ENCODE measurements at regions not wholly inside any gene's neighbourhood (a gene's known extent, or its start where the extent isn't known, plus 50 kb on each side); places are given as distances from the start of the nearest gene placed in this dataset.

DNA sequence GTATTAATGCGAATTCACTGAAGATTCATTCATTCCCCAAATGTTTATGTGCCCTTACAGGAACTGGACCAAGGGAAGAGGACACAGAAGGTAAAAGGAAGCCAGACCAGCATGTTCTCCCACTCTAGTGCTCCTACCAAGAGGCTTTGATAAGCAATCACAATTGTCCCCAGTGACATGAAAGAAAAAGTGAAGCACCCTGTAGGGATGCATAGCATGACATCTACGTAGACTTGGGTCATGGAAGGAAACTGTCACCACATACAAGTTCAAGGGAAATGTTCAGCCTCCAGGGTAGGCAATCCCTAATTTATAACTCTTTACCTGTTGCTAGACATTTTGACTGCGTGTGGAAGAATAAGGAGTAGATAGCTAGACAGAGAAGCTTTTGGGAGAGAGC, 348.6 kb upstream of the MCTP2 start:
- H3K4me3 ChIP-seq (ENCODE audit: low read length in 3 of 3): no peak overlapping the region
- intact Hi-C loops (cut with DNase I): no loop called here
- no peak overlapping the region for H3K9ac ChIP-seq (ENCODE audit: low read length in 3 of 3)
- no peak overlapping the region for H3K27ac ChIP-seq (ENCODE audit: low read depth in 2 of 2, low read length in 2 of 2)
- FAIRE-seq (no peak), DNase-seq (no peak)
- TF ChIP-seq, protein P1, sequence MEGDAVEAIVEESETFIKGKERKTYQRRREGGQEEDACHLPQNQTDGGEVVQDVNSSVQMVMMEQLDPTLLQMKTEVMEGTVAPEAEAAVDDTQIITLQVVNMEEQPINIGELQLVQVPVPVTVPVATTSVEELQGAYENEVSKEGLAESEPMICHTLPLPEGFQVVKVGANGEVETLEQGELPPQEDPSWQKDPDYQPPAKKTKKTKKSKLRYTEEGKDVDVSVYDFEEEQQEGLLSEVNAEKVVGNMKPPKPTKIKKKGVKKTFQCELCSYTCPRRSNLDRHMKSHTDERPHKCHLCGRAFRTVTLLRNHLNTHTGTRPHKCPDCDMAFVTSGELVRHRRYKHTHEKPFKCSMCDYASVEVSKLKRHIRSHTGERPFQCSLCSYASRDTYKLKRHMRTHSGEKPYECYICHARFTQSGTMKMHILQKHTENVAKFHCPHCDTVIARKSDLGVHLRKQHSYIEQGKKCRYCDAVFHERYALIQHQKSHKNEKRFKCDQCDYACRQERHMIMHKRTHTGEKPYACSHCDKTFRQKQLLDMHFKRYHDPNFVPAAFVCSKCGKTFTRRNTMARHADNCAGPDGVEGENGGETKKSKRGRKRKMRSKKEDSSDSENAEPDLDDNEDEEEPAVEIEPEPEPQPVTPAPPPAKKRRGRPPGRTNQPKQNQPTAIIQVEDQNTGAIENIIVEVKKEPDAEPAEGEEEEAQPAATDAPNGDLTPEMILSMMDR (IDR thresholded peaks at IDR 0.05; ENCODE audit: borderline replicate concordance, extremely low read depth, insufficient read depth): no peak
- no peaks in the 10 kb centered on the region for H3K27me3 ChIP-seq (ENCODE audit: control insufficient read depth, insufficient read depth, low read length)
- no peaks in the 10 kb centered on the region for H3K4me1 ChIP-seq (ENCODE audit: control insufficient read depth in 2 of 3, insufficient read depth in 2 of 3, low read depth in 1 of 3, low read length in 3 of 3)
- no peaks in the 10 kb centered on the region for H3K36me3 ChIP-seq (ENCODE audit: control insufficient read depth in 2 of 3, insufficient read depth in 3 of 3, low read length in 3 of 3)
- H3K9me3 ChIP-seq (ENCODE audit: control insufficient read depth in 2 of 3, insufficient read depth in 1 of 3, low read length in 3 of 3): no peaks in the 10 kb centered on the region

DNA sequence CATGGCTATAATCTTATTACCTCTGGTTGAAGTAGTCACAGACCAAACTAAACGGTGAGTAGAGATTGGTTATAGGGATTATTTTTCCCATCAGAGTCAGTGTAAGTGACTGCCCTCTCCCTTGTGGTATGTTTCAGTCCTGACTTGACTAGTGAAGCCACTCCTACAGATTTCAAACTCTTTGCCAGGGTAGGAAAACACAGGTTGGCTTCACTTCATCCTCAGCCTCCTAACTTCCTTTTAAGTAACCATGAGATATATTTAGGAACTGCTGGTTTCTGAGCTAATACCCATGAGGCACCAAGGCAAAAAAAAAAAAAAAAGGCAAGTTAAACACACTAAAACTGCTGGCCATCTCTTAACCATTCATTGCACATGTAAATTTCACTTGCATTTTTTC, 349.2 kb upstream of the MCTP2 start:
- Histone ChIP-seq H3K4me3 (ENCODE audit: low read length in 3 of 3) (no peak overlapping the region), H3K9ac (ENCODE audit: low read length in 3 of 3) (no peak overlapping the region), H3K36me3 (ENCODE audit: control insufficient read depth in 2 of 3, insufficient read depth in 3 of 3, low read length in 3 of 3) (no peaks in the 10 kb centered on the region), H3K4me1 (ENCODE audit: control insufficient read depth in 2 of 3, insufficient read depth in 2 of 3, low read depth in 1 of 3, low read length in 3 of 3) (no peaks in the 10 kb centered on the region), H3K27me3 (ENCODE audit: control insufficient read depth, insufficient read depth, low read length) (no peaks in the 10 kb centered on the region), H3K9me3 (ENCODE audit: control insufficient read depth in 2 of 3, insufficient read depth in 1 of 3, low read length in 3 of 3) (no peaks in the 10 kb centered on the region), H3K27ac (ENCODE audit: low read depth in 2 of 2, low read length in 2 of 2) (no peak overlapping the region)
- FAIRE-seq (no peak), DNase-seq (no peak)
- TF ChIP-seq, protein P1 (IDR thresholded peaks at IDR 0.05; ENCODE audit: borderline replicate concordance, extremely low read depth, insufficient read depth): no peak
- intact Hi-C loops (cut with DNase I): no loop called here

DNA sequence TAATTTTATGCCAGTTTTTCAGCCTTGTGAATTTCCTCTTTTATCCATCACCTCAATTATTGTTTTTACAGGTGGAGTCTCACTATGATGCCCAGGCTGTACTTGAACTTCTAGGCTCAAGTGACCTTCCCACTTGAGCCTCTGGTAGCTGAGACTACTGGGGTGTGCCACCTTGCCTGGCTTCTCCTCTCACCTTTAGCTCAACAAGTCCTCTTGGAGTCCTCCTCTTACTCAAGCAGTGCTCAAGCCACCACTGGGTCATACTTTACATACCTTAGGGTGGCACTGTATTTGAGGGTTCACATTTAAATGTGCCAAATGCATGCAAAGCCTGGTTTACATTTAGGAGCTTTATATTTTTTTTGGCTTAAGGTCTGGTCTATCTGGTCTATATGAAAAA, 350.1 kb upstream of the MCTP2 start:
- TF ChIP-seq, protein P1 (IDR thresholded peaks at IDR 0.05; ENCODE audit: borderline replicate concordance, extremely low read depth, insufficient read depth): no peak
- no peak overlapping the region for H3K9ac ChIP-seq (ENCODE audit: low read length in 3 of 3)
- H3K9me3 ChIP-seq (ENCODE audit: control insufficient read depth in 2 of 3, insufficient read depth in 1 of 3, low read length in 3 of 3): no peaks in the 10 kb centered on the region
- intact Hi-C loops (cut with DNase I): no loop called here
- no peak overlapping the region for H3K27ac ChIP-seq (ENCODE audit: low read depth in 2 of 2, low read length in 2 of 2)
- H3K4me3 ChIP-seq (ENCODE audit: low read length in 3 of 3): no peak overlapping the region
- FAIRE-seq: no peak
- H3K4me1 ChIP-seq (ENCODE audit: control insufficient read depth in 2 of 3, insufficient read depth in 2 of 3, low read depth in 1 of 3, low read length in 3 of 3): no peaks in the 10 kb centered on the region
- no peaks in the 10 kb centered on the region for H3K27me3 ChIP-seq (ENCODE audit: control insufficient read depth, insufficient read depth, low read length)
- H3K36me3 ChIP-seq (ENCODE audit: control insufficient read depth in 2 of 3, insufficient read depth in 3 of 3, low read length in 3 of 3): no peaks in the 10 kb centered on the region
- no peak for DNase-seq

DNA sequence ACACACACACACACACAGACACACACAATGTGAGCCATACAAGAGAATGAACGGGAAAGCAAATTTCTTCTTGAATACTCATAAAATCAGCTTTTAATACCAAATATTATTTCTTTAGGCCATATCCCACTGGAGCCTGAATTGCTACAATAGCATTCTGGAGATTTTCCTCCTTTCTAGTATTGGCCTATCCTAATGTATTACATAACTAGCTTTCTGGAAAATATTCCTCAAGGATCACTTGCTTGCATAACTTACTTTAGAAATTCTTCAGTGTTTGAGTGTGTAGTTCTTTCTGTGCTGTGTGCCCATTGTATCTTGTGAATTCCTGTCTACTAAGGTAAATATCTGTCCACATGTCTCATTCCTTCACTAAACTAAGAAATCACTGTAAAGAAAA, 351.0 kb upstream of the MCTP2 start:
- H3K9ac ChIP-seq (ENCODE audit: low read length in 3 of 3): no peak overlapping the region
- TF ChIP-seq, protein P1 (IDR thresholded peaks at IDR 0.05; ENCODE audit: borderline replicate concordance, extremely low read depth, insufficient read depth): no peak
- H3K27me3 ChIP-seq (ENCODE audit: control insufficient read depth, insufficient read depth, low read length): no peaks in the 10 kb centered on the region
- H3K27ac ChIP-seq (ENCODE audit: low read depth in 2 of 2, low read length in 2 of 2): no peak overlapping the region
- DNase-seq (no peak), FAIRE-seq (no peak)
- H3K4me1 ChIP-seq (ENCODE audit: control insufficient read depth in 2 of 3, insufficient read depth in 2 of 3, low read depth in 1 of 3, low read length in 3 of 3): no peaks in the 10 kb centered on the region
- H3K36me3 ChIP-seq (ENCODE audit: control insufficient read depth in 2 of 3, insufficient read depth in 3 of 3, low read length in 3 of 3): no peaks in the 10 kb centered on the region
- H3K4me3 ChIP-seq (ENCODE audit: low read length in 3 of 3): no peak overlapping the region
- H3K9me3 ChIP-seq (ENCODE audit: control insufficient read depth in 2 of 3, insufficient read depth in 1 of 3, low read length in 3 of 3): no peaks in the 10 kb centered on the region
- intact Hi-C loops (cut with DNase I): no loop called here

Data from kidney (tissue), 13 donors.